ENCODE measurements at regions not wholly inside any gene's neighbourhood (a gene's known extent, or its start where the extent isn't known, plus 50 kb on each side); places are given as distances from the start of the nearest gene placed in this dataset.

- DNase-seq (ENCODE audit: low read depth), result no peak
Measured at GRCh38 chr1:22221233-22221780, 78.4 kb upstream of the WNT4 start.

GRCh38 chr1:22222723-22223122 is 79.8 kb upstream of the WNT4 start:
- DNase-seq (ENCODE audit: low read depth), result no peak

- DNase-seq (ENCODE audit: low read depth), result no peak
Measured at GRCh38 chr1:22223176-22223575, 80.3 kb upstream of the WNT4 start.

- no peak for DNase-seq (ENCODE audit: low read depth)
Measured at GRCh38 chr1:22224091-22224490, 81.2 kb upstream of the WNT4 start.

GRCh38 chr1:22224631-22225030 is 81.7 kb upstream of the WNT4 start:
- no peak for DNase-seq (ENCODE audit: low read depth)

GRCh38 chr1:22225858-22226589 is 83.1 kb upstream of the WNT4 start:
- no peak for DNase-seq (ENCODE audit: low read depth)

- DNase-seq (ENCODE audit: low read depth), result no peak
Measured at GRCh38 chr1:22228074-22228473, 85.2 kb upstream of the WNT4 start.

GRCh38 chr1:22228505-22228911 is 85.6 kb upstream of the WNT4 start:
- no peak for DNase-seq (ENCODE audit: low read depth)

- no peak for DNase-seq (ENCODE audit: low read depth)
Measured at GRCh38 chr1:22229379-22229778, 86.5 kb upstream of the WNT4 start.

- no peak for DNase-seq (ENCODE audit: low read depth)
Measured at GRCh38 chr1:22231068-22231593, 88.2 kb upstream of the WNT4 start.

GRCh38 chr1:22231995-22232690 is 89.2 kb upstream of the WNT4 start:
- DNase-seq (ENCODE audit: low read depth), result no peak

- DNase-seq (ENCODE audit: low read depth), result no peak
Measured at GRCh38 chr1:22233222-22233621, 90.3 kb upstream of the WNT4 start.

GRCh38 chr1:22234476-22235030 is 91.7 kb upstream of the WNT4 start:
- no peak for DNase-seq (ENCODE audit: low read depth)

GRCh38 chr1:22236166-22236565 is 93.3 kb upstream of the WNT4 start:
- DNase-seq (ENCODE audit: low read depth), result no peak

- DNase-seq (ENCODE audit: low read depth), result no peak
Measured at GRCh38 chr1:22236900-22237299, 94.0 kb upstream of the WNT4 start.

- no peak for DNase-seq (ENCODE audit: low read depth)
Measured at GRCh38 chr1:22237433-22238093, 94.7 kb upstream of the WNT4 start.

GRCh38 chr1:22238356-22239224 is 95.7 kb upstream of the WNT4 start:
- DNase-seq (ENCODE audit: low read depth), result no peak

GRCh38 chr1:22239378-22239777 is 96.5 kb upstream of the WNT4 start:
- no peak for DNase-seq (ENCODE audit: low read depth)

- no peak for DNase-seq (ENCODE audit: low read depth)
Measured at GRCh38 chr1:22241250-22241649, 98.4 kb upstream of the WNT4 start.

GRCh38 chr1:22241811-22242210 is 98.9 kb upstream of the WNT4 start:
- no peak for DNase-seq (ENCODE audit: low read depth)

- DNase-seq (ENCODE audit: low read depth), result no peak
Measured at GRCh38 chr1:22245100-22245650, 102.3 kb upstream of the WNT4 start.

Data from GM04503 (cell line).